Lower lobe of right lung (tissue), 2 donors: ENCODE measurements at regions not wholly inside any gene's neighbourhood (a gene's known extent, or its start where the extent isn't known, plus 50 kb on each side); places are given as distances from the start of the nearest gene placed in this dataset.

Source experiments
- ATAC-seq, 2 donors: fragments of 200-7000 bp; cut with Tn5 transposase; one replicate each; pipeline ENCODE4 v1.9.1; 2020 to 2022; ENCODE audit warnings: mild to moderate bottlenecking in 2 of 2, moderate library complexity in 2 of 2
- DNase-seq: peaks from one replicate; pipeline ENCODE4 v3.0.0-alpha.2; 2020
- H3K27ac ChIP-seq: fragments of 200-600 bp; one replicate; pipeline ENCODE4 v1.8.0; 2022
- H3K27me3 ChIP-seq: fragments of 200-600 bp; one replicate; pipeline ENCODE4 v1.8.0; 2022; ENCODE audit warnings: low read depth
- H3K36me3 ChIP-seq: fragments of 200-600 bp; one replicate; pipeline ENCODE4 v1.8.0; 2022; ENCODE audit warnings: mild to moderate bottlenecking
- H3K4me1 ChIP-seq: fragments of 200-600 bp; one replicate; pipeline ENCODE4 v1.8.0; 2022
- H3K4me3 ChIP-seq: fragments of 200-600 bp; one replicate; pipeline ENCODE4 v1.8.0; 2022; ENCODE audit warnings: mild to moderate bottlenecking
- H3K9me3 ChIP-seq: fragments of 200-600 bp; one replicate; pipeline ENCODE4 v1.8.0; 2022
- CTCF ChIP-seq: fragments of 200-600 bp; IDR thresholded peaks from one replicate; pipeline ENCODE4 v1.8.0; 2022; ENCODE audit warnings: antibody characterized with exemption, mild to moderate bottlenecking
- intact Hi-C: fragments of 100-400 bp; cut with DNase I; formaldehyde crosslinking; loops from one replicate; pipeline ENCODE4 v1.11.0; 2022
- donor health status: DM: no; HTN: yes; CAD: no; lungs with severe emphysema.

DNA sequence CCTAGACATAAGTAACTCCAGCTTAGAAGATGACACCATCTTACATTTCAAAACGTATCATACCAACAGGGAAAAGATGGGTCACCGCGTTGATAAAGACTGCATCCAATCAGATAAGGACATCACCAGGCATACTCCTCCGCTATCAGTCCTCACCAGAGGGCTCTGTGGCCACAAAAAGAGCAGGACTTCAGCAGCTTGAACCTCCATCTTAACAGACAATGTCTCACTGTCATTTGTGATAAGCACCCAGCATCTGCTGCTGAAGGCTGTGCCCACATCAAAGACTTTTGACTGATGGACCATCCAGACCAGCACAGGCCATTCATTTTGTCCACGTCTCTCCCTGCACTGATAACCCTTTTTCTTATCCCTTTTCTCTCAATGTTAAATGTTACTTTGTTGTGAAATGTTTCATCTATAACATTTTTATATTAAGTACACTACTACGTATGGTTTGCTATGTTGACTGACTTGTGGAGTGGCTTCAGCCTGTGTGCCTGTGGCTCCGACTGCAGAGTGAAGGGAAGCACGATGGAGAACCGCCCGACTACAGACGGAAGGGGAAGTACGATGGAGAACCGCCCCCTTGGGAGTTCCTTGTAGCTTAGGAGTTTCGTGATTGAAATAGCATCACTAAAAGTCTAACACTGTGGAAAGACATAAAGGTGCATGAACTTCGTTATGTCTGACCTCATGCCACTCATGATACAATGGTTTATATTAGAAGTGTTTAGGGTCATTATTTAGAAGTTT is 595.4 kb upstream of the AGA start:
- no peak for DNase-seq
- intact Hi-C loops: no loop called here
- no peak for TF ChIP-seq CTCF
- Histone ChIP-seq H3K36me3 (no peaks in the 10 kb centered on the region), H3K4me1 (no peaks in the 10 kb centered on the region), H3K27ac (no peak overlapping the region), H3K4me3 (no peak overlapping the region), H3K9me3 (no peaks in the 10 kb centered on the region), H3K27me3 (no peaks in the 10 kb centered on the region)
- no peak for ATAC-seq

DNA sequence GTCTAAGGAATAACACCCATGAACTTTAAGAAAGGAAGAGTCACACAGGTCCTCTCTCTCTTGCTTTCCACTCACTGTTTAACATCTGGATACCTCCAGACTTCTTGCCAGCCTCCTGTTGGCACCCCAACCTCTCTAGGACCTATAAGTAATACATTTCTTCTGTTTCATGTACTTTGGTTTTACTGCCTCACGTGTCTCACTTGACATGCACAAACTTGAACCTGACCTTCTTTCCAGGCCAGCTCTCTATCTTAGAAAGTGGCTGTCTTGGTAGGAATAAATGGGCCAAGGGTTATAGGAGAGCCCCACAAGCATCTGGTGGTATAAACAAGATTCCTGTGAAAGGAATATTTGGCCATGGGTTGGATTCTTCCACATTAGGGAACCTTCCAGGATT is 614.8 kb upstream of the AGA start:
- H3K4me1 ChIP-seq: no peaks in the 10 kb centered on the region
- no peaks in the 10 kb centered on the region for H3K9me3 ChIP-seq
- H3K27ac ChIP-seq: no peak overlapping the region
- H3K27me3 ChIP-seq: no peaks in the 10 kb centered on the region
- TF ChIP-seq CTCF: no peak
- DNase-seq (no peak), ATAC-seq (no peak)
- no peak overlapping the region for H3K4me3 ChIP-seq
- H3K36me3 ChIP-seq: no peaks in the 10 kb centered on the region
- intact Hi-C loops: no loop called here

- no peaks in the 10 kb centered on the region for H3K27me3 ChIP-seq
- TF ChIP-seq CTCF: no peak
- no peak overlapping the region for H3K4me3 ChIP-seq
- DNase-seq (no peak), ATAC-seq (no peak)
- H3K36me3 ChIP-seq: no peaks in the 10 kb centered on the region
- H3K27ac ChIP-seq: no peak overlapping the region
- no peaks in the 10 kb centered on the region for H3K9me3 ChIP-seq
- intact Hi-C loops: no loop called here
- H3K4me1 ChIP-seq: no peaks in the 10 kb centered on the region
These were observed 621.3 kb upstream of the AGA start for GRCh38 chr4:178063568-178063967.

- Histone ChIP-seq H3K27me3 (no peaks in the 10 kb centered on the region), H3K4me3 (no peak overlapping the region), H3K27ac (no peak overlapping the region), H3K9me3 (no peaks in the 10 kb centered on the region), H3K4me1 (no peaks in the 10 kb centered on the region), H3K36me3 (no peaks in the 10 kb centered on the region)
- no peak for DNase-seq
- intact Hi-C loops: no loop called here
- ATAC-seq: no peak
- no peak for TF ChIP-seq CTCF
These were observed 624.2 kb upstream of the AGA start for GRCh38 chr4:178066338-178066941.

DNA sequence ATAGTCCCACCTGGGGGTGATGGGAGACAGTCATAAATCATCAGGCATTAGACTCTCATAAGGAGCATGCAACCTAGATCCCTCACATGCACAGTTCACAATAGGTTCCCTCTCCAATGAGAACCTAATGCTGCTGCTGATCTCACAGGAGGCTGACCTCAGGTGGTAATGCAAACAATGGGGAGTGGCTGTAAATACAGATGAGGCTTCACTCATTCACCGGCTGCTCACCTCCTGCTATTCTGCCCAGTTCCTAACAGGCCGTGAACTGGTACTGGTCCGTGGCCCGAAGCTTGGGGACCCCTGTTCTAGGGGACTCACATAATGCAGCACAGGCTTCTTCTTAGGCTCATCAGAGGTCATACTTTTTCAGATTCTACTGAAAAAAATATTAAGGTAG is 625.9 kb upstream of the AGA start:
- TF ChIP-seq CTCF: no peak
- intact Hi-C loops: no loop called here
- H3K9me3 ChIP-seq: no peaks in the 10 kb centered on the region
- ATAC-seq: no peak
- H3K27ac ChIP-seq: no peak overlapping the region
- no peaks in the 10 kb centered on the region for H3K27me3 ChIP-seq
- DNase-seq: no peak
- H3K4me3 ChIP-seq: no peak overlapping the region
- no peaks in the 10 kb centered on the region for H3K4me1 ChIP-seq
- no peaks in the 10 kb centered on the region for H3K36me3 ChIP-seq
